Stimulated activated memory B cell treated with anti-CD40 and anti-IgM and Interleukin-4, amounts not matched to agents 10 μg/mL and 1 μg/mL and 100 μg/mL, for 72 hours (primary cell): ENCODE measurements at regions not wholly inside any gene's neighbourhood (a gene's known extent, or its start where the extent isn't known, plus 50 kb on each side); places are given as distances from the start of the nearest gene placed in this dataset.
A peak's percentile ranks its signal among the peaks of the same experiment; 100 is the strongest.
"Not testable (repeated sequence)": the region's sequence is repeated elsewhere in the genome, so short reads cannot be mapped to it uniquely, and the experiment has no call there.

Experiments
- ATAC-seq: fragments of 150-1000 bp; cut with Tn5 transposase; 2 replicates; pipeline ENCODE4 v1.10.0; 2021
- H3K27ac Mint-ChIP-seq: one replicate; pipeline ENCODE4 v1.8.0; 2022; ENCODE audit warnings: mild to moderate bottlenecking, mixed read lengths
- H3K27me3 Mint-ChIP-seq: one replicate; pipeline ENCODE4 v1.8.0; 2022; ENCODE audit warnings: mixed read lengths
- H3K36me3 Mint-ChIP-seq: one replicate; pipeline ENCODE4 v1.8.0; 2022; ENCODE audit warnings: mixed read lengths
- H3K4me1 Mint-ChIP-seq: one replicate; pipeline ENCODE4 v1.8.0; 2022; ENCODE audit warnings: mixed read lengths
- H3K4me3 Mint-ChIP-seq: one replicate; pipeline ENCODE4 v1.8.0; 2022; ENCODE audit warnings: mild to moderate bottlenecking, moderate library complexity, mixed read lengths
- H3K9me3 Mint-ChIP-seq: one replicate; pipeline ENCODE4 v1.8.0; 2022; ENCODE audit warnings: mixed read lengths

GRCh38 chr4:3874525-3875110, 108.4 kb downstream of the ADRA2C start:
- Mint-ChIP-seq H3K36me3 (peaks cover 11% of the 10 kb centered on the region), H3K27me3 (peaks cover 73% of the 10 kb centered on the region), H3K4me1 (peaks cover 24% of the 10 kb centered on the region), H3K9me3 (peaks cover 10% of the 10 kb centered on the region), H3K4me3 (no peak overlapping the region), H3K27ac (no peak overlapping the region)
- ATAC-seq, result no peak

GRCh38 chr4:3875466-3875865, 109.3 kb downstream of the ADRA2C start:
- no peak for ATAC-seq
- Mint-ChIP-seq H3K4me3 (no peak overlapping the region), H3K36me3 (peaks cover 11% of the 10 kb centered on the region), H3K27me3 (peaks cover 73% of the 10 kb centered on the region), H3K9me3 (peaks cover 10% of the 10 kb centered on the region), H3K4me1 (peaks cover 33% of the 10 kb centered on the region), H3K27ac (no peak overlapping the region)

GRCh38 chr4:3876057-3876845, 110.1 kb downstream of the ADRA2C start:
- H3K27ac Mint-ChIP-seq, ATAC-seq, H3K9me3 Mint-ChIP-seq, H3K4me3 Mint-ChIP-seq: not testable (repeated sequence)
- H3K4me1 Mint-ChIP-seq, result peaks cover 30% of the 10 kb centered on the region
- H3K27me3 Mint-ChIP-seq, result peaks cover 71% of the 10 kb centered on the region
- peaks cover 11% of the 10 kb centered on the region for H3K36me3 Mint-ChIP-seq

GRCh38 chr4:3877236-3877635, 111.1 kb downstream of the ADRA2C start:
- Mint-ChIP-seq H3K4me3 (no peak overlapping the region), H3K27ac (no peak overlapping the region), H3K36me3 (peaks cover 11% of the 10 kb centered on the region), H3K27me3 (peaks cover 62% of the 10 kb centered on the region), H3K9me3 (peaks cover 10% of the 10 kb centered on the region), H3K4me1 (peaks cover 26% of the 10 kb centered on the region)
- no peak for ATAC-seq

DNA sequence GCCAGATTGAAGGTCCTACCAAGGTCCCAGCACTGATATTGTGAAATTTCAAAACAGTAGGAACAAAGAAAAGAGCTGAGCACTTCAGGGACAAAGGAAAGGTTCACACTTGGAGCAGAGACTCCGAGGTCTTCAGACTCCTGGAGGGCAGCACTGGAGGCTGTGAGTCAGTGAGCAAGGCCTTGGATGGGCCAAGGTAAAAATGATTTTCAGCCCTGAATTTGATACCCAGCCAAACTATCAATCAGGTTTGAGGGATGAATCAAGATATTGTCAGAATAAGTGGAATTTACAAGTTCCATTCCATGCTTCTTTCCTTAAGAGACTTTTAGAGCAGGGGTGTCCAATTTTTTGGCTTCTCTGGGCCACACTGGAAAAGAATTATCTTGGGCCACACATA, 111.7 kb downstream of the ADRA2C start:
- Mint-ChIP-seq H3K4me1 (peaks cover 23% of the 10 kb centered on the region), H3K4me3 (no peak overlapping the region), H3K36me3 (peaks cover 11% of the 10 kb centered on the region), H3K27me3 (peaks cover 55% of the 10 kb centered on the region), H3K27ac (no peak overlapping the region), H3K9me3 (peaks cover 10% of the 10 kb centered on the region)
- no peak for ATAC-seq

- Mint-ChIP-seq H3K36me3 (peaks cover 11% of the 10 kb centered on the region), H3K9me3 (peaks cover 10% of the 10 kb centered on the region), H3K4me1 (peaks cover 20% of the 10 kb centered on the region), H3K4me3 (no peak overlapping the region), H3K27ac (no peak overlapping the region), H3K27me3 (peaks cover 54% of the 10 kb centered on the region)
- ATAC-seq, result no peak
Measured at GRCh38 chr4:3878678-3879077, 112.5 kb downstream of the ADRA2C start.

DNA sequence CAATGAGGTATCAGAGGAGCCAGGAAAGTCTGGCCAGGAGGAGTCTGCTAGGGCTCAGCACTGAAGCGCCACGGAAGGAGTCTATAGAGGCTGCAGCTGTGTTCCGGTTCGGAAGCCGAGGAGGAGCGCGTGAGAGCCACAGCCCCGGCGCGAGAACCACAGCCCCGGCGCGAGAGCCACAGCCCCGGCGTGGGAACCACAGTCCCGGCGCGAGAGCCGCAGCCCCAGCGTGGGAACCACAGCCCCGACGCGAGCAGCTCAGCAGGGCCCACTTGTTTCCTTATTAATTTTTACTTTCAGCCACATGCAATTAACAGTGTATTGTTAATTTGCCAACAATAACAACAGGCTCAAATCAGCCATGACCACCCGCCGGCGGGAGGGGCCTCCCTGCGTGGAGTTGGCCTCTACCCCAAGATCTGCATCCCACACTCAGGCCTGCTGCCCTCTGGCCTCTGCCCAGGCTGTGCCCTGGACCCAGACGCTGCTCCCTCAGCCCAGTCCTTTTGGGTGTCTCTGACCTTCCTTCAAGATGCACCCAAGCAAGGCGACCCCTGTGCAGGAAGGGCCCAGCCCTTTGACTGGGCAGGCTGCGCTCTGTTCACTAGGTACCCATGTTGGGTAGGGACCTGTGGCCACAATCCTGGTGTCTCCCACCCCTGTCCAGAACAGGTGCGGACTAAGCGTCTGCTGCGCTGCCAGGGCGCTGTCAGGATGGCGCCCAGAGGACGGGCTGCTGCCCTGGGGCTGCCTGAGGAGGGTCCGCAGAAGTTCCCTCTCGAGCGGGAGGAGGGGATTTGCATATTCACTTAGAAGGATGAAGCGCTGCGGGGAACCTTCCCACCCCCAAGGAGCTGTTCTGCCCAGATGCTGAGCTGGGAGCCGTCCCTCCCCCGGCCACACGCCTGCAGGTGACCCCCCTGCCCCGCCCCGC, 113.8 kb downstream of the ADRA2C start:
- Mint-ChIP-seq H3K36me3 (peaks cover 11% of the 10 kb centered on the region), H3K27ac (no peak overlapping the region), H3K9me3 (peaks cover 10% of the 10 kb centered on the region), H3K27me3 (peaks cover 59% of the 10 kb centered on the region), H3K4me3 (peak overlapping the region; percentile 51), H3K4me1 (peaks cover 20% of the 10 kb centered on the region)
- ATAC-seq, result peak; percentile 67

DNA sequence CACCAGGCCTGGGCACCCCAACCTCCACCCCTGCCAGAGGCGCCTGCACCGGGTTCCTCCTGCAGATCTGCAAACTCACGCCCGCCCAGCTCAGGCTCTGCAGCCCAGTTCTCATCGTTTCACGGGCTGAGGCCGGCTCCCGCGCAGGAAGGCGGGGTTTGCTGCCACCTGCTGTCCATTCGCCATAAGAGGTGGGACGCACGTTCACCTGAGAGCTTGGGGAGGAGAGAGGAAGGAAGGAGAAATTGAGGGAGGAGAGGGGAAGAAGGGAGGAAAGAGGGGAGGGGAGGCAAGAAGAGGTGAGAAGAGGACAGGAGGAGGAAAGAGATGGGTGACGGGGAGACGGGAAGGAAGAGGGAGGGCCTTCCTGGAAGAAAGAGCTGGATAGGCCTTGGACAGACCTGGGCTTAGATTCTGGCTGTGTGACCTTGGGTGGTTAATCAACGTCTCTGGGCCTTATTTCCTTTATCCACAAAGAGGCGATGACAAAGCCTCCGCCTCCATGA, 114.5 kb downstream of the ADRA2C start:
- Mint-ChIP-seq H3K4me1 (peaks cover 20% of the 10 kb centered on the region), H3K27ac (no peak overlapping the region), H3K9me3 (peaks cover 10% of the 10 kb centered on the region), H3K4me3 (peak overlapping the region; percentile 15), H3K36me3 (peaks cover 11% of the 10 kb centered on the region), H3K27me3 (peaks cover 64% of the 10 kb centered on the region)
- peak; percentile 89 for ATAC-seq

DNA sequence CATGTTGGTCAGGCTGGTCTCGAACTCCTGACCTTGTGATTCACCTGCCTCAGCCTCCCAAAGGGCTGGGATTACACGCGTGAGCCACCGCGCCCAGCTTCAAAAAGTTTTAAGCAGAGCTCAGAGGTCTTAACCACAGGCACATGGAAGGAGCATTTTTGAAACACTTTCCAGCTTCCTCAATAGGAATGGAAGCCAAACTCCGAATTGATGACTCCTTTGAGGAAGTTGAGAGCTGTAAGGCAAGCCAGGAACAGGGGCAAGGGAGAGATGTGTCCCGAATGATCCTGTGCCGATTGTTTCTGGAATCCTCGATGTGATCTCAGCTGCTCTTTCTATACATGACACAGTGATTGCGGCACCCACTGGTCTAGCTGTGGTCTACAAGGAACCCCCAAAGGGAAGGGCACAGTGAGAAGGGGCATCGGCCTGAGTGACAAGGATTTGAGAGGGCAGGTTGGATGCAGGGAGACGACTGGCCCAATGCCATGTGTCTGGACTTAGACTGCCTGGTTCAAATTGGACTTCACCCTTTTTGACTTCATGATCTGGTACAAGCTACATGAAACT, 116.2 kb downstream of the ADRA2C start:
- H3K4me3 Mint-ChIP-seq, H3K9me3 Mint-ChIP-seq, H3K27ac Mint-ChIP-seq, ATAC-seq: not testable (repeated sequence)
- Mint-ChIP-seq H3K36me3 (peaks cover 10% of the 10 kb centered on the region), H3K27me3 (peaks cover 78% of the 10 kb centered on the region), H3K4me1 (peaks cover 20% of the 10 kb centered on the region)

- peaks cover 63% of the 10 kb centered on the region for H3K27me3 Mint-ChIP-seq
- ATAC-seq, H3K4me3 Mint-ChIP-seq, H3K9me3 Mint-ChIP-seq, H3K27ac Mint-ChIP-seq, H3K36me3 Mint-ChIP-seq: not testable (repeated sequence)
- H3K4me1 Mint-ChIP-seq, result peaks cover 17% of the 10 kb centered on the region
Measured at GRCh38 chr4:3884261-3884660, 118.1 kb downstream of the ADRA2C start.

DNA sequence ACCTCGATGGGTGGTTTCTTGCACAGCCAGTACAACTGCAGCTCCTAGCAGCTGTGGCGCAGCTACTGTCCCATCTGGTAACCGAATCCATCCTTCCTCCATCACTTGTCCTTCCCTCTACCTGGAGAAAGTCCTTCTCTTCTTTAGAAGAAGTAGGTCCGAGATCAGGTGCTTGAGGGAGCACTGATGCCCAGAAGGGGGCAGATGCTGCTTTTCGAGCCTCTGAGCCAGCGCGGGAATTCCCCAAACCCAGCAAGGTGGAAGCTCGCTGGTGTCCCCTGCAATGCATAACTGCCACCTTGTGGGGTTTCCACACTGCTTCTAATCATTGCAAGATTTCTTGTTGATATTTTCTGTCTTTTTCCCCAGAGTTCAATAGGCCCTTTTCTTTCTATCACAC, 127.4 kb downstream of the ADRA2C start:
- H3K27ac Mint-ChIP-seq, H3K9me3 Mint-ChIP-seq, H3K4me3 Mint-ChIP-seq, H3K36me3 Mint-ChIP-seq, H3K27me3 Mint-ChIP-seq, H3K4me1 Mint-ChIP-seq, ATAC-seq: not testable (repeated sequence)

GRCh38 chr4:3894086-3894959, 128.1 kb downstream of the ADRA2C start:
- H3K4me3 Mint-ChIP-seq, H3K27me3 Mint-ChIP-seq, ATAC-seq, H3K36me3 Mint-ChIP-seq, H3K9me3 Mint-ChIP-seq, H3K4me1 Mint-ChIP-seq, H3K27ac Mint-ChIP-seq: not testable (repeated sequence)

DNA sequence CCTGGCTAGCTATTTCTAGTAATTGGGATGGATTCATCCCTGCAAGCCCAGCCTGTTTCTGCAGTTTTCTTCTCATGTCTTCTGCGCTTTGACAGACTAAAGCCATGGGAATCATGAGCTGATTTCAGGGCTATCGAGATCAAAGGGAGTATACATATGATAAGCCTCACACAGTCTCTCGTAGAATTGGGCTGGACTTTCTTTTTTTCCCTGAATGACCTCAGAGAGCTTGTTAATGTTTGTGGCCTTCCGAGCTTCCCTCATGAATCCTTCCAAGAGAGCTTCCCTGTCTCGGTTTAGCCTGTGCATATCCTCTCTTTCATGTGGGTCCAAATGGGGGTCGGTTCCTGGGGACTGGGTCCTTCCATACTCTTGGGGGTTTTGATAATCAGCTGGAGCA, 130.3 kb downstream of the ADRA2C start:
- Mint-ChIP-seq H3K9me3 (no peaks in the 10 kb centered on the region), H3K36me3 (no peaks in the 10 kb centered on the region), H3K4me1 (no peaks in the 10 kb centered on the region), H3K27me3 (peaks cover under 1% of the 10 kb centered on the region), H3K27ac (no peak overlapping the region), H3K4me3 (no peak overlapping the region)
- no peak for ATAC-seq

- not testable (repeated sequence) for H3K4me1 Mint-ChIP-seq, H3K27ac Mint-ChIP-seq, H3K4me3 Mint-ChIP-seq, H3K9me3 Mint-ChIP-seq, H3K27me3 Mint-ChIP-seq, H3K36me3 Mint-ChIP-seq, ATAC-seq
Measured at GRCh38 chr4:3896871-3897578, 130.8 kb downstream of the ADRA2C start.
